Endothelial cell of umbilical vein (primary cell): ENCODE measurements at regions not wholly inside any gene's neighbourhood (a gene's known extent, or its start where the extent isn't known, plus 50 kb on each side); places are given as distances from the start of the nearest gene placed in this dataset.

Source experiments
- BruUV-seq: library from RNA; stranded (reverse); fragments of 400-500 nt; replicated peaks from 2 replicates; lab custom pipeline; 2021; lab: Mats Ljungman, UMichigan
- CTCF ChIA-PET: fragments of 300-600, 350-600 bp; sonication (Branson Sonifier 250); formaldehyde crosslinking; loops from one replicate; lab custom pipeline; 2021; ENCODE audit warnings: antibody characterized with exemption, inconsistent platforms; lab: Charles Lee
- POLR2A ChIA-PET: fragments of 300-600, 350-600 bp; sonication (Branson Sonifier 250); formaldehyde crosslinking; loops from one replicate; lab custom pipeline; 2021; ENCODE audit warnings: antibody characterized with exemption, inconsistent platforms; lab: Charles Lee
- DNase-seq: peaks from one replicate; pipeline ENCODE4 v3.0.0-alpha.2; 2011; ENCODE audit warnings: low read depth, low spot score
- FAIRE-seq: peaks from 2 replicates; lab custom pipeline; 2011; peaks lifted over from hg19 to GRCh38; lab: Jason Lieb, UNC
- H2AFZ ChIP-seq: 2 replicates; pipeline ENCODE4 v1.6.0; 2012; ENCODE audit warnings: low read depth, low read length, control low read depth, inconsistent platforms
- H3K27ac ChIP-seq: 2 replicates; pipeline ENCODE4 v1.5.1; 2011; ENCODE audit warnings: low read depth, mild to moderate bottlenecking, control low read depth, low read length, moderate library complexity; ENCODE audit not compliant: insufficient read depth
- H3K27me3 ChIP-seq, 2 experiments: 2 replicates each; pipeline versions ENCODE4 v1.6.0 to v1.6.1; 2011; ENCODE audit warnings: low read length in 2 of 2, mixed read lengths in 1 of 2; ENCODE audit not compliant: control insufficient read depth in 2 of 2, insufficient read depth in 2 of 2
- H3K36me3 ChIP-seq, 2 experiments: 2 replicates in 1 of 2; 3 replicates in 1 of 2; pipeline ENCODE4 v1.5.1; 2011; ENCODE audit warnings: low read length in 2 of 2, mild to moderate bottlenecking in 1 of 2, moderate library complexity in 1 of 2; ENCODE audit not compliant: control insufficient read depth in 2 of 2, insufficient read depth in 2 of 2; ENCODE audit errors: extremely low read depth in 1 of 2
- H3K4me1 ChIP-seq: 3 replicates; pipeline ENCODE4 v1.5.1; 2011; ENCODE audit warnings: mild to moderate bottlenecking, low read length; ENCODE audit not compliant: control insufficient read depth, insufficient read depth; ENCODE audit errors: extremely low read depth
- H3K4me2 ChIP-seq: 2 replicates; pipeline ENCODE4 v1.6.1; 2011; ENCODE audit warnings: low read length, control low read depth, mixed read lengths; ENCODE audit not compliant: insufficient read depth
- H3K4me3 ChIP-seq, 3 experiments: fragments of 200-600 bp in 1 of 3; sonication (generic), shearing (Covaris generic) in 1 of 3; replicated peaks in 1 of 3; 2 replicates each; pipeline ENCODE4 v1.5.1; 2011 to 2016; ENCODE audit warnings: control low read depth in 3 of 3, low read length in 3 of 3, mild to moderate bottlenecking in 2 of 3, inconsistent platforms in 1 of 3, low read depth in 1 of 3, moderate library complexity in 1 of 3; ENCODE audit not compliant: insufficient read depth in 1 of 3
- H3K79me2 ChIP-seq: 2 replicates; pipeline ENCODE4 v1.6.0; 2012; ENCODE audit warnings: low read length, inconsistent platforms; ENCODE audit not compliant: control insufficient read depth, insufficient read depth
- H3K9ac ChIP-seq: replicated peaks from 2 replicates; pipeline ENCODE3; 2011; ENCODE audit warnings: low read length, control low read depth; ENCODE audit not compliant: insufficient read depth; ENCODE audit errors: extremely low read depth
- H3K9me1 ChIP-seq: replicated peaks from 3 replicates; pipeline ENCODE4 v1.6.0; 2011; ENCODE audit warnings: mild to moderate bottlenecking, low read length; ENCODE audit not compliant: control insufficient read depth, insufficient read depth; ENCODE audit errors: extremely low read depth
- H3K9me3 ChIP-seq: replicated peaks from 2 replicates; pipeline ENCODE4 v1.5.1; 2012; ENCODE audit warnings: low read length, inconsistent platforms; ENCODE audit not compliant: control insufficient read depth, insufficient read depth
- H4K20me1 ChIP-seq: replicated peaks from 2 replicates; pipeline ENCODE3; 2011; ENCODE audit warnings: mild to moderate bottlenecking, low read length; ENCODE audit not compliant: control insufficient read depth, insufficient read depth; ENCODE audit errors: extremely low read depth
- CTCF ChIP-seq, 2 donors: IDR thresholded peaks; 1 replicate in 1 of 2; 2 replicates in 1 of 2; pipeline ENCODE4 v1.5.1; 2011; ENCODE audit warnings: low read length in 2 of 2, mild to moderate bottlenecking in 2 of 2, moderate library complexity in 2 of 2, control low read depth in 1 of 2, inconsistent platforms in 1 of 2, low read depth in 1 of 2; ENCODE audit not compliant: insufficient read depth in 1 of 2; ENCODE audit errors: extremely low read depth in 1 of 2
- EZH2 ChIP-seq: IDR thresholded peaks from 2 replicates; pipeline ENCODE4 v1.6.1; 2012; ENCODE audit warnings: borderline replicate concordance, low read depth, mild to moderate bottlenecking, moderate library complexity, low read length, inconsistent platforms; ENCODE audit not compliant: severe bottlenecking
- FOS ChIP-seq: IDR thresholded peaks from 2 replicates; pipeline ENCODE4 v1.6.1; 2011; ENCODE audit warnings: mild to moderate bottlenecking, low read length, moderate library complexity, borderline replicate concordance; ENCODE audit not compliant: insufficient read depth
- GATA2 ChIP-seq: IDR thresholded peaks from 2 replicates; pipeline ENCODE4 v1.7.0; 2011; ENCODE audit warnings: low read depth, mild to moderate bottlenecking, moderate library complexity, mixed read lengths, low read length; ENCODE audit not compliant: insufficient read length, insufficient read depth
- JUN ChIP-seq: IDR thresholded peaks from 2 replicates; pipeline ENCODE4 v1.6.1; 2011; ENCODE audit warnings: borderline replicate concordance, low read depth; ENCODE audit not compliant: insufficient read length, insufficient read depth
- MAX ChIP-seq: IDR thresholded peaks from 2 replicates; pipeline ENCODE4 v1.6.1; 2011; ENCODE audit not compliant: insufficient read depth, insufficient read length
- MYC ChIP-seq: IDR thresholded peaks from one replicate; pipeline ENCODE4 v1.6.1; 2011; ENCODE audit warnings: mild to moderate bottlenecking, low read depth, low read length
- POLR2A ChIP-seq: IDR thresholded peaks from 2 replicates; pipeline ENCODE4 v1.6.1; 2012; ENCODE audit warnings: low read depth, mild to moderate bottlenecking, control low read depth, low read length
- POLR2AphosphoS5 ChIP-seq: IDR thresholded peaks from 2 replicates; pipeline ENCODE4 v1.6.1; 2012; ENCODE audit warnings: low read depth, mild to moderate bottlenecking, control low read depth, low read length, moderate library complexity; ENCODE audit not compliant: insufficient read depth
- dilution Hi-C: fragments of 300-500 bp; cut with MboI; formaldehyde crosslinking; loops from one replicate; pipeline ENCODE4 v1.15.0; 2019; ENCODE audit warnings: low sequenced_read_pairs; ENCODE audit not compliant: extremely low pct_ligation_motif_present
- intact Hi-C: fragments of 100-400 bp; cut with micrococcal nuclease; formaldehyde crosslinking; loops from one replicate; pipeline ENCODE4 v1.10.0; 2022

GRCh38 chr3:115280506-115280905 is 133.4 kb upstream of the ZBTB20 start:
- dilution Hi-C loops: no loop called here
- H3K27ac ChIP-seq: no peak overlapping the region
- no TSS peak for BruUV-seq
- DNase-seq: no peak
- intact Hi-C loops: no loop called here
- no peaks in the 10 kb centered on the region for H4K20me1 ChIP-seq
- H3K27me3 ChIP-seq: peaks cover 0 to 1% of the 10 kb centered on the region in 2 experiments
- no peak overlapping the region for H3K4me3 ChIP-seq
- H3K4me1 ChIP-seq: no peaks in the 10 kb centered on the region
- H3K4me2 ChIP-seq: no peak overlapping the region
- no peak overlapping the region for H2AFZ ChIP-seq
- no peaks in the 10 kb centered on the region for H3K79me2 ChIP-seq
- ChIA-PET CTCF (interaction anchor here (1.2 kb wide), 1 partner anchor 10 kb away, joined by 4 read pairs; no protein-coding TSS in a partner anchor), POLR2A (no interaction called here)
- H3K9ac ChIP-seq: no peak overlapping the region
- TF ChIP-seq JUN (no peak), CTCF (IDR thresholded peaks at IDR 0.05; ENCODE audit: extremely low read depth in 1 of 2, insufficient read depth in 1 of 2, low read depth in 1 of 2, low read length in 2 of 2) (no peak), FOS (no peak), MAX (no peak), POLR2AphosphoS5 (no peak), POLR2A (no peak), EZH2 (no peak), GATA2 (no peak), MYC (no peak)
- H3K9me1 ChIP-seq: no peaks in the 10 kb centered on the region
- FAIRE-seq: no peak
- no peaks in the 10 kb centered on the region for H3K9me3 ChIP-seq
- no peaks in the 10 kb centered on the region for H3K36me3 ChIP-seq
